SK-N-SH treated with all-trans-retinoic acid at 6 μM for 48 hours (cell line): ENCODE measurements at regions not wholly inside any gene's neighbourhood (a gene's known extent, or its start where the extent isn't known, plus 50 kb on each side); places are given as distances from the start of the nearest gene placed in this dataset.

ENCODE experiments used
- ATAC-seq: fragments of 200-7000 bp; cut with Tn5 transposase; 3 replicates; pipeline ENCODE4 v1.9.1; 2020; ENCODE audit warnings: mild to moderate bottlenecking, moderate library complexity
- ARNTL ChIP-seq: fragments of 450-650 bp; formaldehyde crosslinking; IDR thresholded peaks from 2 replicates; pipeline ENCODE4 v1.5.0; 2020; ENCODE audit warnings: low read depth, mild to moderate bottlenecking, moderate library complexity, borderline replicate concordance
- BACH2 ChIP-seq: fragments of 250-450 bp; sonication (Bioruptor Pico); IDR thresholded peaks from 2 replicates; pipeline ENCODE4 v1.9.0; 2021; ENCODE audit warnings: mild to moderate bottlenecking, borderline replicate concordance
- CREB5 ChIP-seq: fragments of 250-450 bp; sonication (Bioruptor Pico); IDR thresholded peaks from 2 replicates; pipeline ENCODE4 v1.5.1; 2020; ENCODE audit warnings: low read depth, mild to moderate bottlenecking, moderate library complexity
- CSDC2 ChIP-seq: fragments of 250-450 bp; sonication (Bioruptor Pico); IDR thresholded peaks from 2 replicates; pipeline ENCODE4 v1.5.0; 2020; ENCODE audit warnings: mild to moderate bottlenecking, moderate library complexity
- ESRRG ChIP-seq: fragments of 250-450 bp; sonication (Bioruptor Pico); IDR thresholded peaks from 2 replicates; pipeline ENCODE4 v1.6.1; 2021; ENCODE audit warnings: mild to moderate bottlenecking
- GLIS3 ChIP-seq: fragments of 250-450 bp; sonication (Bioruptor Pico); IDR thresholded peaks from 2 replicates; pipeline ENCODE4 v1.5.0; 2020; ENCODE audit warnings: mild to moderate bottlenecking, moderate library complexity
- ISL1 ChIP-seq: fragments of 250-450 bp; sonication (Bioruptor Pico); IDR thresholded peaks from 2 replicates; pipeline ENCODE4 v2.1.2; 2022; ENCODE audit warnings: mild to moderate bottlenecking, moderate library complexity
- OSR1 ChIP-seq: fragments of 250-450 bp; sonication (Bioruptor Pico); IDR thresholded peaks from 2 replicates; pipeline ENCODE4 v1.8.0; 2022; ENCODE audit warnings: moderate library complexity, mild to moderate bottlenecking, inconsistent platforms
- POU6F1 ChIP-seq: fragments of 250-450 bp; sonication (Bioruptor Pico); IDR thresholded peaks from 2 replicates; pipeline ENCODE4 v1.8.0; 2021; ENCODE audit warnings: low read depth, mild to moderate bottlenecking, moderate library complexity, borderline replicate concordance
- PPARA ChIP-seq: fragments of 250-450 bp; sonication (Bioruptor Pico); IDR thresholded peaks from 2 replicates; pipeline ENCODE4 v1.5.0; 2020; ENCODE audit warnings: mild to moderate bottlenecking, borderline replicate concordance
- RARB ChIP-seq: fragments of 250-450 bp; sonication (Bioruptor Pico); IDR thresholded peaks from 2 replicates; pipeline ENCODE4 v1.8.0; 2021; ENCODE audit warnings: mild to moderate bottlenecking, moderate library complexity
- SNAI2 ChIP-seq: fragments of 250-450 bp; sonication (Bioruptor Pico); IDR thresholded peaks from 2 replicates; pipeline ENCODE4 v1.5.0; 2020; ENCODE audit warnings: mild to moderate bottlenecking, moderate library complexity
- TCF4 ChIP-seq: fragments of 250-450 bp; sonication (Bioruptor Pico); IDR thresholded peaks from 2 replicates; pipeline ENCODE4 v1.8.0; 2021; ENCODE audit warnings: mild to moderate bottlenecking, moderate library complexity, borderline replicate concordance
- TOX ChIP-seq: fragments of 250-450 bp; sonication (Bioruptor Pico); IDR thresholded peaks from 2 replicates; pipeline ENCODE4 v1.8.0; 2021; ENCODE audit warnings: mild to moderate bottlenecking, moderate library complexity, borderline replicate concordance
- ZC3H10 ChIP-seq: fragments of 250-450 bp; sonication (Bioruptor Pico); IDR thresholded peaks from 2 replicates; pipeline ENCODE4 v1.5.1; 2021; ENCODE audit warnings: mild to moderate bottlenecking, moderate library complexity
- ZFP3 ChIP-seq: fragments of 250-450 bp; sonication (Bioruptor Pico); IDR thresholded peaks from 2 replicates; pipeline ENCODE4 v1.5.0; 2020; ENCODE audit warnings: mild to moderate bottlenecking, moderate library complexity
- ZFP30 ChIP-seq: fragments of 450-650 bp; formaldehyde crosslinking; IDR thresholded peaks from 2 replicates; pipeline ENCODE4 v1.5.0; 2022; ENCODE audit warnings: mild to moderate bottlenecking, moderate library complexity
- ZNF565 ChIP-seq: fragments of 450-650 bp; formaldehyde crosslinking; conservative IDR thresholded peaks from 2 replicates; pipeline ENCODE4 v1.5.0; 2020; ENCODE audit warnings: low read depth, mild to moderate bottlenecking, moderate library complexity
- ZNF70 ChIP-seq: fragments of 450-650 bp; formaldehyde crosslinking; IDR thresholded peaks from 2 replicates; pipeline ENCODE4 v1.5.0; 2020; ENCODE audit warnings: mild to moderate bottlenecking, moderate library complexity
- ZNF8 ChIP-seq: fragments of 450-650 bp; formaldehyde crosslinking; IDR thresholded peaks from 2 replicates; pipeline ENCODE4 v1.5.0; 2020; ENCODE audit warnings: mild to moderate bottlenecking, moderate library complexity
- TF ChIP-seq, protein P1 (sequence below): fragments of 250-450 bp; sonication (Bioruptor Pico); IDR thresholded peaks from 2 replicates; pipeline ENCODE4 v1.8.0; 2020; ENCODE audit warnings: mild to moderate bottlenecking, moderate library complexity, borderline replicate concordance

- TF ChIP-seq TCF4 (CRISPR knock-in tag) (no peak), ARNTL (CRISPR knock-in tag) (no peak), ZFP3 (CRISPR knock-in tag) (no peak), POU6F1 (CRISPR knock-in tag) (no peak), BACH2 (CRISPR knock-in tag) (no peak), ZNF565 (CRISPR knock-in tag) (no peak), CSDC2 (CRISPR knock-in tag) (no peak), ESRRG (CRISPR knock-in tag) (no peak), PPARA (CRISPR knock-in tag) (no peak), ZFP30 (CRISPR knock-in tag) (no peak), TOX (CRISPR knock-in tag) (no peak)
- TF ChIP-seq, protein P1, sequence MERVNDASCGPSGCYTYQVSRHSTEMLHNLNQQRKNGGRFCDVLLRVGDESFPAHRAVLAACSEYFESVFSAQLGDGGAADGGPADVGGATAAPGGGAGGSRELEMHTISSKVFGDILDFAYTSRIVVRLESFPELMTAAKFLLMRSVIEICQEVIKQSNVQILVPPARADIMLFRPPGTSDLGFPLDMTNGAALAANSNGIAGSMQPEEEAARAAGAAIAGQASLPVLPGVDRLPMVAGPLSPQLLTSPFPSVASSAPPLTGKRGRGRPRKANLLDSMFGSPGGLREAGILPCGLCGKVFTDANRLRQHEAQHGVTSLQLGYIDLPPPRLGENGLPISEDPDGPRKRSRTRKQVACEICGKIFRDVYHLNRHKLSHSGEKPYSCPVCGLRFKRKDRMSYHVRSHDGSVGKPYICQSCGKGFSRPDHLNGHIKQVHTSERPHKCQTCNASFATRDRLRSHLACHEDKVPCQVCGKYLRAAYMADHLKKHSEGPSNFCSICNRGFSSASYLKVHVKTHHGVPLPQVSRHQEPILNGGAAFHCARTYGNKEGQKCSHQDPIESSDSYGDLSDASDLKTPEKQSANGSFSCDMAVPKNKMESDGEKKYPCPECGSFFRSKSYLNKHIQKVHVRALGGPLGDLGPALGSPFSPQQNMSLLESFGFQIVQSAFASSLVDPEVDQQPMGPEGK (CRISPR knock-in tag), result no peak
- no peak for ATAC-seq
Measured at GRCh38 chr11:69378303-69379141, 84.6 kb downstream of the MYEOV start.

DNA sequence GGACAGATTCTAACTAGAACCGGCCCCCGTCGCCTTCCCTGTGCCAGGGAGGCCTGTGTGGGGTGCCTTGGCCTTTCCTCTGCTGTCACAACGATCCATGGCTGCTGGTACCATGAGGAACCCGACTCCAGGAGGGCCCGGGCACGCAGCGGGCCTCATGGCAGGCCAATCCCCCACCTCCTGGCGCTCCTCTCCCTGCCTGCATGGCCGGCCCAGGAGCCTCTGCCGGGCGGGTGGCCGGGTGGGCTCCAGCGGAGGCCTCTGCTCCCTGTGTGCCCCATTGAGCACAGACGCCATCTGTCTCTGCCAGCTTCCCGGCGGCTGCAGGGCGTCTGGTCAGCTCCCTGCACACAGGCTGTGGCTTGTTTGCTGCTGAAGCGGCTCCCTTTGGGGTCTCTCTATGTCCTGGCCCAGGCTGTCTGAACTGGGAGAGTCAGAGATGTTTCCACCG is 86.5 kb downstream of the MYEOV start:
- TF ChIP-seq CREB5 (CRISPR knock-in tag) (no peak), ZFP3 (CRISPR knock-in tag) (no peak)
- ATAC-seq, result peak; percentile 10; the same call in 1 of the 3 replicates

- TF ChIP-seq BACH2 (CRISPR knock-in tag) (no peak), ZFP30 (CRISPR knock-in tag) (no peak), ZFP3 (CRISPR knock-in tag) (no peak), ZC3H10 (CRISPR knock-in tag) (no peak), TOX (CRISPR knock-in tag) (no peak), ARNTL (CRISPR knock-in tag) (no peak), ISL1 (CRISPR knock-in tag) (no peak), RARB (CRISPR knock-in tag) (no peak), POU6F1 (CRISPR knock-in tag) (no peak)
- TF ChIP-seq, all 23 proteins: peak for 0
- ATAC-seq, result no peak
Measured at GRCh38 chr11:69380921-69381581, 87.1 kb downstream of the MYEOV start.

DNA sequence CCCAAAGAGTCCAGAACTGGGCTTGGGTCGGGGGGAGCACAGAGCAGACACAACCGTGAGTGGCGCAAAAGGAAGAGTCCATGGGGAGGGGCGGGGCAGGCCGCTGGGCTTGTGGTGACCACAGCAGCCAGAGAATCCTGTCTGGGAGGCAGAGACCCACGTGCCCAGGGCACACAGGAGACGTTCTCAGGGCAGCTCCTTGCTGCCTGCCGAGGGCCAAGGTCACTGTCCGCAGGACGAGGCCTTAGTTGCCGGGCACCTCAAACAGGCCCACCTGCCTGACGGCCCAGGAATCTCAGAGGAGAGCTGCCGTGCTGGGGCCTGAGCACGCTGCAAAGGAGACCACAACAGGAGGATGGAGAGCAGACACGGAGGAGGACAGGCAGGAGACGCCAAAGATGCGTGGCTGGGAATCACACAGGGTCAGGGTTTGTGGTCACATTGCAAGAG is 87.8 kb downstream of the MYEOV start:
- no peak for ATAC-seq
- no peak for TF ChIP-seq ZFP3 (CRISPR knock-in tag)
- no peak for TF ChIP-seq BACH2 (CRISPR knock-in tag)
- no peak for TF ChIP-seq ZFP30 (CRISPR knock-in tag)
- no peak for TF ChIP-seq OSR1 (CRISPR knock-in tag)
- TF ChIP-seq GLIS3 (CRISPR knock-in tag), result no peak
- TF ChIP-seq CREB5 (CRISPR knock-in tag), result no peak
- TF ChIP-seq CSDC2 (CRISPR knock-in tag), result no peak
- no peak for TF ChIP-seq ZNF8 (CRISPR knock-in tag)
- TF ChIP-seq POU6F1 (CRISPR knock-in tag), result no peak
- TF ChIP-seq SNAI2 (CRISPR knock-in tag), result no peak
- TF ChIP-seq, protein P1 (CRISPR knock-in tag), result no peak
- no peak for TF ChIP-seq ZNF70 (CRISPR knock-in tag)
- TF ChIP-seq ZNF565 (CRISPR knock-in tag), result no peak
